Panc1 (cell line): ENCODE measurements at regions not wholly inside any gene's neighbourhood (a gene's known extent, or its start where the extent isn't known, plus 50 kb on each side); places are given as distances from the start of the nearest gene placed in this dataset.

Experiments used
- ATAC-seq: fragments of 200-7000 bp; cut with Tn5 transposase; 2 replicates; pipeline ENCODE4 v1.9.1; 2020; ENCODE audit warnings: mild to moderate bottlenecking, moderate library complexity
- BruUV-seq: library from RNA; stranded (reverse); fragments of 400-500 nt; replicated peaks from 2 replicates; lab custom pipeline; 2021; lab: Mats Ljungman, UMichigan
- CTCF ChIA-PET: fragments of 300-600 bp; sonication (Branson Sonifier 250); formaldehyde crosslinking; loops from one replicate; lab custom pipeline; 2022; ENCODE audit warnings: antibody characterized with exemption; lab: Charles Lee
- POLR2A ChIA-PET: fragments of 300-600 bp; sonication (Branson Sonifier 250); formaldehyde crosslinking; loops from one replicate; lab custom pipeline; 2022; ENCODE audit warnings: antibody characterized with exemption; lab: Charles Lee
- DNase-seq: peaks from one replicate; pipeline ENCODE4 v3.0.0-alpha.2; 2010; ENCODE audit warnings: low read depth, low spot score
- H3K27ac ChIP-seq: 2 replicates; pipeline ENCODE4 v1.5.1; 2011; ENCODE audit warnings: mild to moderate bottlenecking, low read length, inconsistent platforms
- H3K27me3 ChIP-seq: fragments of 200-500 bp; sonication (Bioruptor generic); 2 replicates; pipeline ENCODE4 v1.6.0; 2014; ENCODE audit warnings: low read length, inconsistent platforms; ENCODE audit not compliant: control insufficient read depth, insufficient read depth
- H3K36me3 ChIP-seq: fragments of 200-500 bp; sonication (Bioruptor generic); 2 replicates; pipeline ENCODE4 v1.5.1; 2014; ENCODE audit warnings: inconsistent platforms, mild to moderate bottlenecking, low read length, moderate library complexity; ENCODE audit not compliant: control insufficient read depth, insufficient read depth
- H3K4me1 ChIP-seq: 2 replicates; pipeline ENCODE4 v1.5.1; 2011; ENCODE audit warnings: inconsistent platforms, mild to moderate bottlenecking, low read length, moderate library complexity; ENCODE audit not compliant: control insufficient read depth, insufficient read depth
- H3K4me3 ChIP-seq, 2 experiments: 2 replicates each; pipeline ENCODE4 v1.5.1; 2011 to 2012; ENCODE audit warnings: low read depth in 2 of 2, low read length in 2 of 2, mild to moderate bottlenecking in 2 of 2, inconsistent platforms in 1 of 2, moderate library complexity in 1 of 2
- H3K9me3 ChIP-seq: fragments of 200-500 bp; sonication (Bioruptor generic); 2 replicates; pipeline ENCODE4 v1.5.1; 2014; ENCODE audit warnings: low read depth, mild to moderate bottlenecking, inconsistent platforms, low read length, moderate library complexity; ENCODE audit not compliant: control insufficient read depth, insufficient read depth
- POLR2AphosphoS5 ChIP-seq: IDR thresholded peaks from 2 replicates; pipeline ENCODE4 v1.6.1; 2012; ENCODE audit warnings: mild to moderate bottlenecking, low read depth, low read length, moderate library complexity
- SIN3A ChIP-seq: IDR thresholded peaks from 2 replicates; pipeline ENCODE4 v1.6.1; 2012; ENCODE audit warnings: low read depth, mild to moderate bottlenecking, low read length, moderate library complexity, borderline replicate concordance; ENCODE audit not compliant: insufficient read depth
- TCF7L2 ChIP-seq: IDR thresholded peaks from 2 replicates; pipeline ENCODE4 v1.6.1; 2011; ENCODE audit warnings: mild to moderate bottlenecking, low read depth, low read length, inconsistent platforms
- in situ Hi-C: cut with HindIII; loops from 2 replicates; pipeline ENCODE4 v1.10.0; 2016; ENCODE audit warnings: low sequenced_read_pairs, low pct_unique_long_range_greater_than_20kb
- intact Hi-C: fragments of 100-400 bp; cut with micrococcal nuclease; formaldehyde crosslinking; loops from one replicate; pipeline ENCODE4 v1.10.0; 2022; ENCODE audit not compliant: unreplicated experiment
- TF ChIP-seq, protein P1 (sequence below): fragments of 450-650 bp; IDR thresholded peaks from 2 replicates; pipeline ENCODE4 v1.5.1; 2017; ENCODE audit warnings: mild to moderate bottlenecking
- TF ChIP-seq, protein P2 (sequence below), 2 experiments: IDR thresholded peaks; 2 replicates each; pipeline ENCODE4 v1.6.1; 2011 to 2012; ENCODE audit warnings: low read depth in 2 of 2, control low read depth in 1 of 2, low read length in 1 of 2, mild to moderate bottlenecking in 1 of 2, moderate library complexity in 1 of 2; ENCODE audit not compliant: insufficient read depth in 1 of 2

DNA sequence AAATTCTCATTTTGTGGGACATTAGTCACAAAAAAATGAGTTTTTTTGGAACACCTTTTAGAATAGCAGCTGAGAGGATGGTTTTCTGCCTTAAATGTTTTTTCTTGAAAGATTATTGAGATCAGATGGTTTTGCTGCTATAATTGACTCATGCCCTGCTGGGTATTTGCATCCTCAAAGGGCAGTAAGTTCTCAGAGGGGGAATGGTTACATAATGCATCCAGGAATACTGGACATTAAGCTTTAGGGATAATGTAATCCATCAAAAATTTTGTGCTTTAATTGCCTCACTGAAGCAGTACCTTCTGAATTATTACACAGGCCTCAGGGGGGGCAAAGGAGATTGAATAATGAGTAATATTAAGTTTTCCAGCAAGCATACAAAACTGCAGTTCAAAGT lies 866.3 kb upstream of the SPRY2 start:
- Histone ChIP-seq H3K9me3 (no peaks in the 10 kb centered on the region), H3K27me3 (no peaks in the 10 kb centered on the region), H3K4me1 (no peaks in the 10 kb centered on the region), H3K4me3 (no peak overlapping the region), H3K36me3 (no peaks in the 10 kb centered on the region), H3K27ac (no peak overlapping the region)
- BruUV-seq = no TSS peak
- POLR2A ChIA-PET = no interaction called here
- TF ChIP-seq POLR2AphosphoS5 (no peak), TCF7L2 (no peak), SIN3A (no peak)
- TF ChIP-seq, protein P1, sequence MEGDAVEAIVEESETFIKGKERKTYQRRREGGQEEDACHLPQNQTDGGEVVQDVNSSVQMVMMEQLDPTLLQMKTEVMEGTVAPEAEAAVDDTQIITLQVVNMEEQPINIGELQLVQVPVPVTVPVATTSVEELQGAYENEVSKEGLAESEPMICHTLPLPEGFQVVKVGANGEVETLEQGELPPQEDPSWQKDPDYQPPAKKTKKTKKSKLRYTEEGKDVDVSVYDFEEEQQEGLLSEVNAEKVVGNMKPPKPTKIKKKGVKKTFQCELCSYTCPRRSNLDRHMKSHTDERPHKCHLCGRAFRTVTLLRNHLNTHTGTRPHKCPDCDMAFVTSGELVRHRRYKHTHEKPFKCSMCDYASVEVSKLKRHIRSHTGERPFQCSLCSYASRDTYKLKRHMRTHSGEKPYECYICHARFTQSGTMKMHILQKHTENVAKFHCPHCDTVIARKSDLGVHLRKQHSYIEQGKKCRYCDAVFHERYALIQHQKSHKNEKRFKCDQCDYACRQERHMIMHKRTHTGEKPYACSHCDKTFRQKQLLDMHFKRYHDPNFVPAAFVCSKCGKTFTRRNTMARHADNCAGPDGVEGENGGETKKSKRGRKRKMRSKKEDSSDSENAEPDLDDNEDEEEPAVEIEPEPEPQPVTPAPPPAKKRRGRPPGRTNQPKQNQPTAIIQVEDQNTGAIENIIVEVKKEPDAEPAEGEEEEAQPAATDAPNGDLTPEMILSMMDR = no peak
- TF ChIP-seq, protein P2, sequence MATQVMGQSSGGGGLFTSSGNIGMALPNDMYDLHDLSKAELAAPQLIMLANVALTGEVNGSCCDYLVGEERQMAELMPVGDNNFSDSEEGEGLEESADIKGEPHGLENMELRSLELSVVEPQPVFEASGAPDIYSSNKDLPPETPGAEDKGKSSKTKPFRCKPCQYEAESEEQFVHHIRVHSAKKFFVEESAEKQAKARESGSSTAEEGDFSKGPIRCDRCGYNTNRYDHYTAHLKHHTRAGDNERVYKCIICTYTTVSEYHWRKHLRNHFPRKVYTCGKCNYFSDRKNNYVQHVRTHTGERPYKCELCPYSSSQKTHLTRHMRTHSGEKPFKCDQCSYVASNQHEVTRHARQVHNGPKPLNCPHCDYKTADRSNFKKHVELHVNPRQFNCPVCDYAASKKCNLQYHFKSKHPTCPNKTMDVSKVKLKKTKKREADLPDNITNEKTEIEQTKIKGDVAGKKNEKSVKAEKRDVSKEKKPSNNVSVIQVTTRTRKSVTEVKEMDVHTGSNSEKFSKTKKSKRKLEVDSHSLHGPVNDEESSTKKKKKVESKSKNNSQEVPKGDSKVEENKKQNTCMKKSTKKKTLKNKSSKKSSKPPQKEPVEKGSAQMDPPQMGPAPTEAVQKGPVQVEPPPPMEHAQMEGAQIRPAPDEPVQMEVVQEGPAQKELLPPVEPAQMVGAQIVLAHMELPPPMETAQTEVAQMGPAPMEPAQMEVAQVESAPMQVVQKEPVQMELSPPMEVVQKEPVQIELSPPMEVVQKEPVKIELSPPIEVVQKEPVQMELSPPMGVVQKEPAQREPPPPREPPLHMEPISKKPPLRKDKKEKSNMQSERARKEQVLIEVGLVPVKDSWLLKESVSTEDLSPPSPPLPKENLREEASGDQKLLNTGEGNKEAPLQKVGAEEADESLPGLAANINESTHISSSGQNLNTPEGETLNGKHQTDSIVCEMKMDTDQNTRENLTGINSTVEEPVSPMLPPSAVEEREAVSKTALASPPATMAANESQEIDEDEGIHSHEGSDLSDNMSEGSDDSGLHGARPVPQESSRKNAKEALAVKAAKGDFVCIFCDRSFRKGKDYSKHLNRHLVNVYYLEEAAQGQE (IDR thresholded peaks at IDR 0.05; ENCODE audit: insufficient read depth in 1 of 2, low read depth in 2 of 2, low read length in 1 of 2) = no peak
- no peak for ATAC-seq
- intact Hi-C loops (no loop called here), in situ Hi-C loops (no loop called here)
- CTCF ChIA-PET = interaction anchor here (0.7 kb wide), 1 partner anchor 966 kb away, joined by 3 read pairs; no protein-coding TSS in a partner anchor
- no peak for DNase-seq

DNA sequence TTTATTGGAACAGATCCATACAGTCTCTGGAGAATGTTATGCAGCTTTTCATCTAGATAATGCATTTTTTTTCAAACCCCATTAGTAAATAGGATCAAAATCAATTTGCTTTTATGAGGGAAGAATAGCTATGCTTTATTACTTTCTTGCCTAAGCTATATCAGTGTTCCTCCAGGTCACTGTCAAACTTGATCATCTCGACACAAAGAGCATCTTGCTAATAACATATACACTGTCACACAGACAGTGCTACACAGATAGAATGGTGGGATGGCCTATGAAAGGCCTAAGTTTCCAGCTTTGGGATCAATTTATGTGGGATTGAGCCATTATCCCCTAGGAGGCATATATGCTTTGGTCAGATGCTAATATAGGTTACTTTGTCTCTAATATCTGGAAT lies 862.9 kb upstream of the SPRY2 start:
- no peak for DNase-seq
- H3K27me3 ChIP-seq = no peaks in the 10 kb centered on the region
- CTCF ChIA-PET = no interaction called here
- ATAC-seq = no peak
- no peaks in the 10 kb centered on the region for H3K9me3 ChIP-seq
- no peak overlapping the region for H3K4me3 ChIP-seq
- in situ Hi-C loops (no loop called here), intact Hi-C loops (no loop called here)
- no peaks in the 10 kb centered on the region for H3K4me1 ChIP-seq
- no peaks in the 10 kb centered on the region for H3K36me3 ChIP-seq
- no peak overlapping the region for H3K27ac ChIP-seq
- BruUV-seq = no TSS peak
- no peak for TF ChIP-seq SIN3A
- no peak for TF ChIP-seq TCF7L2
- no peak for TF ChIP-seq POLR2AphosphoS5
- TF ChIP-seq, protein P2 (IDR thresholded peaks at IDR 0.05; ENCODE audit: insufficient read depth in 1 of 2, low read depth in 2 of 2, low read length in 1 of 2) = no peak
- TF ChIP-seq, protein P1 = no peak
- POLR2A ChIA-PET = no interaction called here
